Body of pancreas (tissue), 4 donors: ENCODE measurements at regions not wholly inside any gene's neighbourhood (a gene's known extent, or its start where the extent isn't known, plus 50 kb on each side); places are given as distances from the start of the nearest gene placed in this dataset.

Source experiments
- CTCF ChIP-seq, 7 experiments: fragments of 450-650 bp in 4 of 7; fragments of 200-600 bp in 3 of 7; sonication (generic) in 3 of 7; IDR thresholded peaks; one replicate each; pipeline ENCODE4 v1.5.1; 2016 to 2019; ENCODE audit warnings: antibody characterized with exemption in 7 of 7
- POLR2A ChIP-seq, 3 donors: fragments of 450-650 bp; IDR thresholded peaks; one replicate each; pipeline ENCODE4 v1.6.1; 2016; ENCODE audit warnings: antibody characterized with exemption in 3 of 3, mild to moderate bottlenecking in 2 of 3

DNA sequence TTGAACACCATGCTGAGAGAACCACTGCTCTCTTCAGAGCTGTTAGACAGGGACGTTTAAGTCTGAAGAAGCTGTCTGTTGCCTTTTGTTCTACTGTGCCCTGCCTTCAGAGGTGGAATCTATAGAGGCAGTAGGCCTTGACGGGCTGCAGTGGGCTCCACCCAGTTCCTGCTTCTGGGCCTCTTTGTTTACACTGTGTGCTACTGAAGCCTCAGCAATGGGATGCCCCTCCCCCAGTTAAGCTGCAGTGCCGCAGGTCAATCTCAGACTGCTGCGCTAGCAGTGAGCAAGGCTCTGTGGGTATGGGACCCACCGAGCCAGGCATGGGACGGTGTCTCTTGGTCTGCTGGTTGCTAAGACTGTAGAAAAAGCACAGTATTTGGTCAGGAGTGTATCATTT is 162.3 kb upstream of the NXPH2 start:
- no peak for TF ChIP-seq CTCF (IDR thresholded peaks at IDR 0.05)
- TF ChIP-seq POLR2A (IDR thresholded peaks at IDR 0.05) = no peak
